GM23338 (cell line): ENCODE measurements at regions not wholly inside any gene's neighbourhood (a gene's known extent, or its start where the extent isn't known, plus 50 kb on each side); places are given as distances from the start of the nearest gene placed in this dataset.

Experiments
- ATAC-seq: fragments of 200-7000 bp; cut with Tn5 transposase; 3 replicates; pipeline ENCODE4 v1.9.1; 2020
- DNase-seq: peaks from one replicate; pipeline ENCODE4 v3.0.0-alpha.2; 2015; ENCODE audit warnings: low spot score
- H2AFZ ChIP-seq: fragments of 200-600 bp; sonication (generic); 2 replicates; pipeline ENCODE4 v1.8.0; 2016; ENCODE audit warnings: antibody characterized with exemption, mild to moderate bottlenecking, moderate library complexity
- H3F3A ChIP-seq: fragments of 200-600 bp; sonication (generic); replicated peaks from 2 replicates; pipeline ENCODE4 v1.8.0; 2017; ENCODE audit warnings: antibody characterized with exemption, mixed run types, low read depth
- H3K27ac ChIP-seq: fragments of 200-600 bp; sonication (generic); 2 replicates; pipeline ENCODE4 v1.6.1; 2016; ENCODE audit warnings: low read depth
- H3K27me3 ChIP-seq: fragments of 200-600 bp; sonication (generic); 2 replicates; pipeline ENCODE4 v1.8.0; 2016; ENCODE audit warnings: mild to moderate bottlenecking, mixed run types, moderate library complexity; ENCODE audit not compliant: insufficient read depth
- H3K36me3 ChIP-seq: fragments of 200-600 bp; sonication (generic); 2 replicates; pipeline ENCODE4 v1.8.0; 2016; ENCODE audit warnings: mild to moderate bottlenecking; ENCODE audit not compliant: insufficient read depth
- H3K4me1 ChIP-seq: fragments of 200-600 bp; sonication (generic); 2 replicates; pipeline ENCODE4 v1.8.0; 2016; ENCODE audit warnings: mild to moderate bottlenecking, moderate library complexity; ENCODE audit not compliant: insufficient read depth
- H3K4me2 ChIP-seq: fragments of 200-600 bp; sonication (generic); 2 replicates; pipeline ENCODE4 v1.7.1; 2017; ENCODE audit warnings: mixed run types
- H3K4me3 ChIP-seq: fragments of 200-600 bp; sonication (generic); 2 replicates; pipeline ENCODE4 v1.6.1; 2016; ENCODE audit warnings: mixed run types
- H3K79me2 ChIP-seq: fragments of 200-600 bp; sonication (generic); replicated peaks from 2 replicates; pipeline ENCODE4 v1.8.0; 2017; ENCODE audit warnings: mild to moderate bottlenecking; ENCODE audit not compliant: insufficient read depth
- H3K9me2 ChIP-seq: fragments of 200-600 bp; sonication (generic); 2 replicates; pipeline ENCODE4 v1.8.0; 2017; ENCODE audit not compliant: insufficient read depth
- H4K20me1 ChIP-seq: fragments of 200-600 bp; sonication (generic); replicated peaks from 2 replicates; pipeline ENCODE4 v1.8.0; 2017; ENCODE audit warnings: mild to moderate bottlenecking; ENCODE audit not compliant: insufficient read depth
- H3K27ac Mint-ChIP-seq: 2 replicates; pipeline ENCODE4 v1.8.0; 2020; ENCODE audit warnings: inconsistent platforms, mild to moderate bottlenecking, moderate library complexity, mixed read lengths
- H3K27me3 Mint-ChIP-seq: 3 replicates; pipeline ENCODE4 v1.8.0; 2022; ENCODE audit warnings: low read depth, mild to moderate bottlenecking, moderate library complexity, mixed read lengths, inconsistent platforms; ENCODE audit not compliant: insufficient read depth, poor library complexity
- H3K36me3 Mint-ChIP-seq: 3 replicates; pipeline ENCODE4 v1.8.0; 2021; ENCODE audit warnings: low read depth, mild to moderate bottlenecking, inconsistent platforms, moderate library complexity, mixed read lengths
- H3K4me1 Mint-ChIP-seq: 3 replicates; pipeline ENCODE4 v1.8.0; 2020; ENCODE audit warnings: mild to moderate bottlenecking, inconsistent platforms, mixed read lengths
- H3K4me3 Mint-ChIP-seq: 3 replicates; pipeline ENCODE4 v1.8.0; 2021; ENCODE audit warnings: moderate library complexity, mild to moderate bottlenecking, inconsistent platforms, mixed read lengths
- H3K9me3 Mint-ChIP-seq: 3 replicates; pipeline ENCODE4 v1.8.0; 2020; ENCODE audit warnings: moderate library complexity, mild to moderate bottlenecking, inconsistent platforms, mixed read lengths
- CREB1 ChIP-seq: fragments of 250-450 bp; sonication (Bioruptor Pico); IDR thresholded peaks from 2 replicates; pipeline ENCODE4 v1.5.0; 2020; ENCODE audit warnings: low read depth, mild to moderate bottlenecking, moderate library complexity
- CTCF ChIP-seq, 2 experiments: fragments of 200-600 bp in 1 of 2; sonication (generic) in 1 of 2; conservative IDR thresholded peaks; 2 replicates each; pipeline versions ENCODE4 v1.5.1 to v1.6.1; 2016 to 2017; ENCODE audit warnings: antibody characterized with exemption in 2 of 2, low read depth in 2 of 2, mild to moderate bottlenecking in 2 of 2, moderate library complexity in 1 of 2
- ETS1 ChIP-seq: IDR thresholded peaks from 2 replicates; pipeline ENCODE4 v1.6.1; 2016; ENCODE audit warnings: antibody characterized with exemption
- EZH2 ChIP-seq: fragments of 200-600 bp; sonication (generic); IDR thresholded peaks from one replicate; pipeline ENCODE4 v1.8.0; 2017; ENCODE audit warnings: antibody characterized with exemption, mild to moderate bottlenecking, low read depth; ENCODE audit not compliant: unreplicated experiment
- JUNB ChIP-seq: IDR thresholded peaks from one replicate; pipeline ENCODE4 v1.6.1; 2016; ENCODE audit warnings: antibody characterized with exemption; ENCODE audit not compliant: unreplicated experiment
- REST ChIP-seq: IDR thresholded peaks from one replicate; pipeline ENCODE4 v1.6.1; 2018; ENCODE audit warnings: antibody characterized with exemption; ENCODE audit not compliant: unreplicated experiment
- STAT1 ChIP-seq: IDR thresholded peaks from one replicate; pipeline ENCODE4 v1.6.1; 2016; ENCODE audit warnings: antibody characterized with exemption; ENCODE audit not compliant: unreplicated experiment
- ZNF114 ChIP-seq: fragments of 250-450 bp; sonication (Bioruptor Pico); IDR thresholded peaks from 2 replicates; pipeline ENCODE4 v1.5.0; 2020; ENCODE audit warnings: mild to moderate bottlenecking, moderate library complexity
- ZNF331 ChIP-seq: fragments of 250-450 bp; sonication (Bioruptor Pico); IDR thresholded peaks from 2 replicates; pipeline ENCODE4 v1.5.0; 2020; ENCODE audit warnings: low read depth, mild to moderate bottlenecking, moderate library complexity
- ZNF462 ChIP-seq: fragments of 250-450 bp; sonication (Bioruptor Pico); IDR thresholded peaks from 2 replicates; pipeline ENCODE4 v1.5.0; 2020; ENCODE audit warnings: mild to moderate bottlenecking, moderate library complexity

GRCh38 chr4:169330095-169330494, 59.3 kb upstream of the SH3RF1 start:
- H3K4me1 ChIP-seq = 0 out of 2 replicates have a peak, but pooled peaks cover 4% of the 10 kb centered on the region
- Mint-ChIP-seq H3K36me3 (no peaks in the 10 kb centered on the region), H3K9me3 (peaks cover 7% of the 10 kb centered on the region; the same call in 2 of the 3 replicates), H3K4me3 (no peak overlapping the region), H3K27ac (no peak overlapping the region), H3K4me1 (peaks cover 14% of the 10 kb centered on the region), H3K27me3 (peaks cover 10% of the 10 kb centered on the region)
- H3K79me2 ChIP-seq = no peaks in the 10 kb centered on the region
- no peaks in the 10 kb centered on the region for H3F3A ChIP-seq
- no peak overlapping the region for H3K27ac ChIP-seq
- no peaks in the 10 kb centered on the region for H3K36me3 ChIP-seq
- ATAC-seq = no peak
- H2AFZ ChIP-seq = 0 out of 2 replicates have a peak overlapping the region, but pooled peaks have one; percentile 32
- no peaks in the 10 kb centered on the region for H3K27me3 ChIP-seq
- no peak overlapping the region for H3K4me2 ChIP-seq
- TF ChIP-seq ZNF462 (CRISPR knock-in tag) (no peak), JUNB (no peak), REST (no peak), EZH2 (no peak), ZNF114 (CRISPR knock-in tag) (no peak), CTCF (conservative IDR thresholded peaks at IDR 0.05; ENCODE audit: low read depth in 2 of 2) (no peak), STAT1 (no peak), ZNF331 (CRISPR knock-in tag) (no peak), CREB1 (no peak), ETS1 (no peak)
- H3K4me3 ChIP-seq = no peak overlapping the region
- peaks cover 5% of the 10 kb centered on the region; the same call in 1 of the 2 replicates for H3K9me2 ChIP-seq
- DNase-seq = no peak
- no peaks in the 10 kb centered on the region for H4K20me1 ChIP-seq
